H1 (cell line): ENCODE measurements at regions not wholly inside any gene's neighbourhood (a gene's known extent, or its start where the extent isn't known, plus 50 kb on each side); places are given as distances from the start of the nearest gene placed in this dataset.

Source experiments
- CTCF ChIA-PET: fragments of 300-600 bp; sonication (Branson Sonifier 250); formaldehyde crosslinking; loops from one replicate; lab custom pipeline; 2021; ENCODE audit not compliant: partially characterized antibody; lab: Charles Lee
- POLR2A ChIA-PET: fragments of 300-600 bp; sonication (Branson Sonifier 250); formaldehyde crosslinking; loops from one replicate; lab custom pipeline; 2021; ENCODE audit warnings: inconsistent platforms; ENCODE audit not compliant: partially characterized antibody; lab: Charles Lee
- DNase-seq, 2 experiments: peaks; one replicate each; pipeline versions ENCODE4 v3.0.0 to v3.0.0-alpha.2; 2010 to 2022; ENCODE audit warnings: low spot score in 2 of 2, low read depth in 1 of 2, mixed read lengths in 1 of 2
- FAIRE-seq: peaks from 2 replicates; lab custom pipeline; 2011; peaks lifted over from hg19 to GRCh38; lab: Jason Lieb, UNC
- H2AFZ ChIP-seq: 2 replicates; pipeline ENCODE4 v1.8.1; 2012; ENCODE audit warnings: low read length, inconsistent platforms
- H2AK5ac ChIP-seq: 2 replicates; pipeline ENCODE4 v1.6.1; 2013; ENCODE audit warnings: low read depth, low read length
- H2BK120ac ChIP-seq: replicated peaks from 2 replicates; pipeline ENCODE3; 2013; ENCODE audit warnings: low read depth, low read length, inconsistent platforms
- H2BK12ac ChIP-seq: 2 replicates; pipeline ENCODE4 v1.6.1; 2013; ENCODE audit warnings: low read depth, low read length
- H2BK15ac ChIP-seq: 2 replicates; pipeline ENCODE4 v1.6.1; 2013; ENCODE audit warnings: low read length
- H2BK20ac ChIP-seq: 2 replicates; pipeline ENCODE4 v1.6.1; 2013; ENCODE audit warnings: low read length
- H2BK5ac ChIP-seq: 2 replicates; pipeline ENCODE4 v1.6.1; 2013; ENCODE audit warnings: low read depth, low read length
- H3K14ac ChIP-seq: 2 replicates; pipeline ENCODE4 v1.6.1; 2013; ENCODE audit warnings: inconsistent platforms; ENCODE audit not compliant: insufficient read length
- H3K18ac ChIP-seq: 2 replicates; pipeline ENCODE4 v1.6.1; 2013; ENCODE audit warnings: low read length; ENCODE audit errors: extremely low read depth
- H3K23ac ChIP-seq: 2 replicates; pipeline ENCODE4 v1.6.1; 2013; ENCODE audit warnings: inconsistent platforms; ENCODE audit not compliant: insufficient read length
- H3K23me2 ChIP-seq: 2 replicates; pipeline ENCODE4 v1.6.1; 2013; ENCODE audit warnings: low read depth, low read length
- H3K27ac ChIP-seq: 2 replicates; pipeline ENCODE4 v1.6.1; 2011; ENCODE audit warnings: low read depth, low read length, inconsistent platforms
- H3K27me3 ChIP-seq, 4 experiments: replicated peaks in 1 of 4; 1 replicate in 1 of 4; 2 replicates in 3 of 4; pipeline versions ENCODE4 v1.6.1 to v1.8.1; 2011 to 2013; ENCODE audit warnings: low read length in 3 of 4, mild to moderate bottlenecking in 3 of 4, inconsistent platforms in 2 of 4, mixed read lengths in 2 of 4, moderate library complexity in 1 of 4; ENCODE audit not compliant: control insufficient read depth in 3 of 4, insufficient read depth in 3 of 4; ENCODE audit errors: extremely low read depth in 1 of 4
- H3K36me3 ChIP-seq, 4 experiments: 2 replicates each; pipeline versions ENCODE4 v1.6.1 to v1.8.1; 2011 to 2013; ENCODE audit warnings: mild to moderate bottlenecking in 4 of 4, low read length in 3 of 4, moderate library complexity in 2 of 4, control low read depth in 1 of 4, inconsistent platforms in 1 of 4; ENCODE audit not compliant: insufficient read depth in 4 of 4, control insufficient read depth in 2 of 4
- H3K4ac ChIP-seq: replicated peaks from 2 replicates; pipeline ENCODE3; 2013; ENCODE audit warnings: low read length, low read depth, mixed read lengths, inconsistent platforms; ENCODE audit not compliant: insufficient read length
- H3K4me1 ChIP-seq, 4 experiments: replicated peaks in 1 of 4; 1 replicate in 1 of 4; 2 replicates in 3 of 4; pipeline versions ENCODE4 v1.6.1 to v1.8.1; 2011 to 2013; ENCODE audit warnings: low read length in 3 of 4, inconsistent platforms in 2 of 4, mixed read lengths in 1 of 4; ENCODE audit not compliant: insufficient read depth in 4 of 4, control insufficient read depth in 3 of 4
- H3K4me2 ChIP-seq, 2 experiments: 2 replicates each; pipeline versions ENCODE4 v1.6.1 to v1.8.1; 2011 to 2013; ENCODE audit warnings: low read depth in 2 of 2, low read length in 2 of 2, control low read depth in 1 of 2, inconsistent platforms in 1 of 2, mild to moderate bottlenecking in 1 of 2; ENCODE audit not compliant: insufficient read depth in 1 of 2
- H3K4me3 ChIP-seq, 4 experiments: fragments of 200-600, 300-600 bp in 1 of 4; sonication (generic), shearing (Covaris generic), sonication (Bioruptor Twin) in 1 of 4; 2 replicates each; pipeline versions ENCODE4 v1.5.1 to v1.8.1; 2011 to 2016; ENCODE audit warnings: low read length in 4 of 4, low read depth in 3 of 4, control low read depth in 2 of 4, inconsistent platforms in 2 of 4, mild to moderate bottlenecking in 2 of 4, mixed read lengths in 1 of 4, moderate library complexity in 1 of 4; ENCODE audit not compliant: insufficient read depth in 2 of 4; ENCODE audit errors: extremely low read depth in 1 of 4
- H3K56ac ChIP-seq: replicated peaks from 2 replicates; pipeline ENCODE3; 2013; ENCODE audit warnings: low read depth, mild to moderate bottlenecking, mixed read lengths, low read length, inconsistent platforms; ENCODE audit not compliant: insufficient read length
- H3K79me1 ChIP-seq: 2 replicates; pipeline ENCODE4 v1.6.1; 2013; ENCODE audit warnings: low read depth, low read length, control low read depth
- H3K79me2 ChIP-seq, 2 experiments: 2 replicates each; pipeline versions ENCODE4 v1.6.1 to v1.8.1; 2012 to 2013; ENCODE audit warnings: low read length in 2 of 2, mild to moderate bottlenecking in 2 of 2, inconsistent platforms in 1 of 2; ENCODE audit not compliant: insufficient read depth in 2 of 2, control insufficient read depth in 1 of 2
- H3K9ac ChIP-seq, 4 experiments: replicated peaks in 1 of 4; 1 replicate in 1 of 4; 2 replicates in 3 of 4; pipeline versions ENCODE4 v1.6.1 to v1.8.1; 2011 to 2013; ENCODE audit warnings: low read depth in 3 of 4, low read length in 3 of 4, control low read depth in 2 of 4, mild to moderate bottlenecking in 2 of 4, moderate library complexity in 2 of 4, inconsistent platforms in 1 of 4; ENCODE audit errors: extremely low read depth in 1 of 4
- H3K9me3 ChIP-seq, 2 experiments: 2 replicates each; pipeline versions ENCODE4 v1.6.1 to v1.8.1; 2012 to 2013; ENCODE audit warnings: mild to moderate bottlenecking in 2 of 2, moderate library complexity in 2 of 2, control low read depth in 1 of 2, inconsistent platforms in 1 of 2, low read depth in 1 of 2, low read length in 1 of 2, mixed read lengths in 1 of 2; ENCODE audit not compliant: insufficient read depth in 2 of 2
- H4K20me1 ChIP-seq, 2 experiments: replicated peaks in 1 of 2; 2 replicates each; pipeline versions ENCODE3 to v1.8.1; 2011 to 2013; ENCODE audit warnings: inconsistent platforms in 2 of 2, low read length in 2 of 2, mild to moderate bottlenecking in 1 of 2; ENCODE audit not compliant: insufficient read depth in 2 of 2, control insufficient read depth in 1 of 2
- H4K5ac ChIP-seq: 2 replicates; pipeline ENCODE4 v1.6.1; 2013; ENCODE audit warnings: low read length, low read depth, mixed read lengths, inconsistent platforms; ENCODE audit not compliant: insufficient read length
- H4K8ac ChIP-seq: 2 replicates; pipeline ENCODE4 v1.8.0; 2013; ENCODE audit warnings: mild to moderate bottlenecking, moderate library complexity, low read length, inconsistent platforms; ENCODE audit not compliant: insufficient read depth; ENCODE audit errors: extremely low read depth
- H4K91ac ChIP-seq: replicated peaks from 2 replicates; pipeline ENCODE3; 2013; ENCODE audit warnings: low read length, mixed read lengths, inconsistent platforms; ENCODE audit not compliant: insufficient read length
- RAD21 ChIP-seq, 2 experiments: IDR thresholded peaks in 1 of 2; conservative IDR thresholded peaks in 1 of 2; 2 replicates each; pipeline ENCODE4 v1.6.1; 2011; ENCODE audit warnings: low read depth in 2 of 2, low read length in 2 of 2, improper control_type of control experiment in 1 of 2, inconsistent platforms in 1 of 2, mild to moderate bottlenecking in 1 of 2, moderate library complexity in 1 of 2
- SP2 ChIP-seq: IDR thresholded peaks from 2 replicates; pipeline ENCODE4 v1.6.1; 2012; ENCODE audit warnings: mild to moderate bottlenecking, low read length, inconsistent platforms
- TF ChIP-seq, protein P1 (sequence below), 3 experiments: IDR thresholded peaks; 1 replicate in 2 of 3; 2 replicates in 1 of 3; pipeline versions ENCODE4 v1.5.1 to v1.6.1; 2011; ENCODE audit warnings: low read length in 3 of 3, mild to moderate bottlenecking in 3 of 3, inconsistent platforms in 2 of 3, low read depth in 1 of 3, moderate library complexity in 1 of 3; ENCODE audit not compliant: insufficient read depth in 1 of 3; ENCODE audit errors: control extremely low read depth in 1 of 3

DNA sequence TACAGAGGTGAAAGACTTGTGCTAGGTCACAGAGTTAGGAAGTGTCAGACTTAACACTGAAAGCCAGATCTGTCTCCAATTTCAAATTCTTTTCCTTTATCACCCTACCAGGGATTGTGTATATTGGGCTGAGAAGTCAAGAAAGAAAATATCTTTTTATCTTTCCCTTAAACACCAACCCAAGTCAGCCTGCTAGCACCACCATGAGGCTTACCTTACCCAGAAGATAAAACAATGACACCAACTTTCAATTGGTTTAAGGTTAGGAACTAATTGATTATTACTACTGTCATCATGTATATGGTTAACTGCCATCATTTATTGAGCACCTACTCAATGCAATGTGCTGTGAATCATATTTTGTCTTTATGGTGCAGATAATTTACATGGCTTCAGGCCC lies 178.9 kb upstream of the FOXD3 start:
- no peak for TF ChIP-seq SP2
- TF ChIP-seq, protein P1, sequence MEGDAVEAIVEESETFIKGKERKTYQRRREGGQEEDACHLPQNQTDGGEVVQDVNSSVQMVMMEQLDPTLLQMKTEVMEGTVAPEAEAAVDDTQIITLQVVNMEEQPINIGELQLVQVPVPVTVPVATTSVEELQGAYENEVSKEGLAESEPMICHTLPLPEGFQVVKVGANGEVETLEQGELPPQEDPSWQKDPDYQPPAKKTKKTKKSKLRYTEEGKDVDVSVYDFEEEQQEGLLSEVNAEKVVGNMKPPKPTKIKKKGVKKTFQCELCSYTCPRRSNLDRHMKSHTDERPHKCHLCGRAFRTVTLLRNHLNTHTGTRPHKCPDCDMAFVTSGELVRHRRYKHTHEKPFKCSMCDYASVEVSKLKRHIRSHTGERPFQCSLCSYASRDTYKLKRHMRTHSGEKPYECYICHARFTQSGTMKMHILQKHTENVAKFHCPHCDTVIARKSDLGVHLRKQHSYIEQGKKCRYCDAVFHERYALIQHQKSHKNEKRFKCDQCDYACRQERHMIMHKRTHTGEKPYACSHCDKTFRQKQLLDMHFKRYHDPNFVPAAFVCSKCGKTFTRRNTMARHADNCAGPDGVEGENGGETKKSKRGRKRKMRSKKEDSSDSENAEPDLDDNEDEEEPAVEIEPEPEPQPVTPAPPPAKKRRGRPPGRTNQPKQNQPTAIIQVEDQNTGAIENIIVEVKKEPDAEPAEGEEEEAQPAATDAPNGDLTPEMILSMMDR (IDR thresholded peaks at IDR 0.05; ENCODE audit: control extremely low read depth in 1 of 3, insufficient read depth in 1 of 3, low read depth in 1 of 3, low read length in 3 of 3), result no peak
- peak; percentile 15 to 26; a peak in 1 of 4 replicates for TF ChIP-seq RAD21 (IDR thresholded peaks at IDR 0.05 in 1 of 2, conservative IDR thresholded peaks at IDR 0.05 in 1 of 2; ENCODE audit: low read depth in 2 of 2, low read length in 2 of 2)

More for the DNA sequence above, 178.9 kb upstream of the FOXD3 start:
- Histone ChIP-seq H4K91ac (no peak overlapping the region), H3K23ac (no peak overlapping the region), H2BK20ac (no peak overlapping the region), H3K27ac (no peak overlapping the region), H2BK12ac (no peak overlapping the region), H3K9me3 (no peaks in the 10 kb centered on the region), H3K23me2 (no peaks in the 10 kb centered on the region), H3K56ac (no peak overlapping the region), H3K27me3 (no peaks in the 10 kb centered on the region), H3K4me3 (no peak overlapping the region), H3K9ac (no peak overlapping the region), H3K14ac (no peak overlapping the region), H3K79me2 (no peaks in the 10 kb centered on the region), H4K20me1 (no peaks in the 10 kb centered on the region), H2AK5ac (no peak overlapping the region), H2BK120ac (no peak overlapping the region), H2BK15ac (no peak overlapping the region), H3K36me3 (no peaks in the 10 kb centered on the region), H4K5ac (no peak overlapping the region), H4K8ac (no peak overlapping the region), H3K4me1 (no peaks in the 10 kb centered on the region), H3K79me1 (no peaks in the 10 kb centered on the region), H2BK5ac (no peak overlapping the region), H2AFZ (no peak overlapping the region), H3K4me2 (no peak overlapping the region), H3K18ac (no peak overlapping the region), H3K4ac (no peak overlapping the region)
- FAIRE-seq, result no peak
- DNase-seq, result no peak
- CTCF ChIA-PET, result interaction anchor here (1.4 kb wide), 1 partner anchor 12 kb away, joined by 3 read pairs; no protein-coding TSS in a partner anchor
- POLR2A ChIA-PET, result no interaction called here
